Pancreas (tissue), 10 donors: ENCODE measurements at regions not wholly inside any gene's neighbourhood (a gene's known extent, or its start where the extent isn't known, plus 50 kb on each side); places are given as distances from the start of the nearest gene placed in this dataset.

Experiments
- ATAC-seq, 4 donors: fragments of 200-7000 bp; cut with Tn5 transposase; one replicate each; pipeline versions ENCODE4 v1.8.0 to v1.9.1; 2020; ENCODE audit warnings: mild to moderate bottlenecking in 4 of 4, moderate library complexity in 4 of 4
- DNase-seq, 6 donors: peaks; one replicate each; pipeline ENCODE4 v3.0.0-alpha.2; 2020
- FAIRE-seq: peaks from 2 replicates; lab custom pipeline; 2012; peaks lifted over from hg19 to GRCh38; lab: Jason Lieb, UNC
- H3K27ac ChIP-seq, 4 donors: fragments of 200-600 bp; sonication (generic); 1 replicate in 3 of 4; 2 replicates in 1 of 4; pipeline versions ENCODE4 v1.5.0 to v1.8.0; 2020
- H3K27me3 ChIP-seq, 4 donors: fragments of 200-600 bp; one replicate each; pipeline ENCODE4 v1.8.0; 2021
- H3K36me3 ChIP-seq, 3 donors: fragments of 200-600 bp; sonication (generic) in 1 of 3; one replicate each; pipeline versions ENCODE4 v1.5.0 to v1.8.0; 2020 to 2021
- H3K4me1 ChIP-seq, 3 donors: fragments of 200-600 bp; one replicate each; pipeline ENCODE4 v1.8.0; 2021
- H3K4me3 ChIP-seq, 4 donors: fragments of 200-600 bp; sonication (generic) in 2 of 4; one replicate each; pipeline versions ENCODE4 v1.5.0 to v1.8.0; 2020 to 2021
- H3K9me3 ChIP-seq, 4 donors: fragments of 200-600 bp; one replicate each; pipeline ENCODE4 v1.8.0; 2021
- CTCF ChIP-seq, 4 donors: fragments of 200-600 bp; sonication (generic) in 3 of 4; IDR thresholded peaks; one replicate each; pipeline versions ENCODE4 v1.5.0 to v1.8.0; 2021; ENCODE audit warnings: antibody characterized with exemption in 4 of 4
- whole genome bisulfite sequencing, 2 donors: extraction: QIAGEN DNeasy Blood & Tissue Kit; methylation state at CpG; one replicate each; pipeline ENCODE4 v1.1.7; 2013; 5-methylcytosine and 5-hydroxymethylcytosine counted together
- intact Hi-C, 3 donors: fragments of 100-400 bp; cut with DNase I; formaldehyde crosslinking; loops; one replicate each; pipeline versions ENCODE4 v1.11.1 to v1.14.2; 2022
- donor health status: healthy with polysubstance abuse.
- donor health status: DM: no; HTN: no; CAD: no; lungs with moderate emphysema.
- donor health status: DM: no; HTN: no; CAD: no.
- donor health status: control.
- donor health status: control.
- donor health status: Bipolar disorder and iron deficiency.
- donor health status: DM: yes; HTN: yes; CAD: no.
- donor health status: DM: no; HTN: no; CAD: no.
- donor health status: DM: no; HTN: no; CAD: no.
- donor health status: DM: yes; HTN: yes; CAD: no.

GRCh38 chr2:58730764-58731487 lies 489.8 kb upstream of the FANCL start:
- no peaks in the 10 kb centered on the region for H3K36me3 ChIP-seq
- no peak for ATAC-seq
- intact Hi-C loops: no loop called here
- H3K9me3 ChIP-seq: no peaks in the 10 kb centered on the region
- WGBS, 2 donors: 47 to 59% methylated on average over 5 of the region's 5 CpGs
- no peak for TF ChIP-seq CTCF (IDR thresholded peaks at IDR 0.05)
- no peak overlapping the region for H3K4me3 ChIP-seq
- H3K4me1 ChIP-seq: no peaks in the 10 kb centered on the region
- no peak for FAIRE-seq
- H3K27me3 ChIP-seq: no peaks in the 10 kb centered on the region
- DNase-seq: no peak
- no peak overlapping the region for H3K27ac ChIP-seq

GRCh38 chr2:58727981-58728656 lies 487.0 kb upstream of the FANCL start:
- no peak for ATAC-seq
- H3K4me1 ChIP-seq: no peaks in the 10 kb centered on the region
- no peak overlapping the region for H3K27ac ChIP-seq
- no peaks in the 10 kb centered on the region for H3K36me3 ChIP-seq
- no peaks in the 10 kb centered on the region for H3K9me3 ChIP-seq
- TF ChIP-seq CTCF (IDR thresholded peaks at IDR 0.05): no peak
- no peaks in the 10 kb centered on the region for H3K27me3 ChIP-seq
- FAIRE-seq: no peak
- no peak overlapping the region for H3K4me3 ChIP-seq
- intact Hi-C loops: no loop called here
- 94 to 98% methylated on average over 2 of the region's 2 CpGs for WGBS, 2 donors
- DNase-seq: no peak

DNA sequence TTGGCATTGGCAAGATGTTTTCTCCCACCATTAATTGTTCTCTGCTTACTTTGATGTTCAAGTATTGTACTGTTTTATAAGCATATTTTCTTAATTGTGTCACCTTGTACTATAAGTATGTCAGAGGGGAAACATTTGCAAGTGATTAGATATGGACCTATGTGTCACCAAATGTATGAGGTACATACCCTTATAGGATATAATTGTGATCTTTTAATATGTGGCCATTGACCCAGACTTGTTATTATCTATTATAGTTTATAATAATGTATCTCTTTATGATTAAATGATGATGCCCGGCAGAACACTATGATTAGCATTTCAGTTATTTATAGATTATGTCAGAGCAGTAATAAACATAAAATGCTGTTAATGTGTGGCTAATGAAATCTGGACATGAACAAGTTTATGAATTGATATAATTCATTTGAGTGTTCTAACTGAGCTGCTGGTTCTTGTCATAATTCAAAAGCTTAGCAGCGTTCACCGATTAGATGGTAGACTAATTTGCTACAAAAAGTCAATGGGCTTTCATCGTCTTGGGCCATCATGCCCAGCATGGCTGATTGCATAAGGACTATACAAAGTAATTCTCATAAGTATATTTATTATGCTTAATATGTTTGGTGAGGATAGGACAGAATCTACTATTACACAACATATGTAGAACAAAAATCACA lies 480.9 kb upstream of the FANCL start:
- ATAC-seq: no peak
- TF ChIP-seq CTCF (IDR thresholded peaks at IDR 0.05): no peak
- H3K36me3 ChIP-seq: no peaks in the 10 kb centered on the region
- FAIRE-seq: no peak
- intact Hi-C loops: no loop called here
- WGBS, 2 donors: 81 to 84% methylated on average over 4 of the region's 4 CpGs
- no peak for DNase-seq
- H3K4me1 ChIP-seq: no peaks in the 10 kb centered on the region
- H3K27ac ChIP-seq: no peak overlapping the region
- H3K27me3 ChIP-seq: no peaks in the 10 kb centered on the region
- H3K4me3 ChIP-seq: no peak overlapping the region
- no peaks in the 10 kb centered on the region for H3K9me3 ChIP-seq

GRCh38 chr2:58720770-58721697 lies 479.9 kb upstream of the FANCL start:
- H3K27me3 ChIP-seq: no peaks in the 10 kb centered on the region
- H3K4me3 ChIP-seq: no peak overlapping the region
- FAIRE-seq: no peak
- no peaks in the 10 kb centered on the region for H3K36me3 ChIP-seq
- no peak for TF ChIP-seq CTCF (IDR thresholded peaks at IDR 0.05)
- no peak for DNase-seq
- 43 to 51% methylated on average over 9 of the region's 9 CpGs for WGBS, 2 donors
- H3K4me1 ChIP-seq: no peaks in the 10 kb centered on the region
- H3K9me3 ChIP-seq: no peaks in the 10 kb centered on the region
- no peak overlapping the region for H3K27ac ChIP-seq
- intact Hi-C loops: no loop called here
- ATAC-seq: no peak
